Neural cell (in vitro differentiated cells): ENCODE measurements at regions not wholly inside any gene's neighbourhood (a gene's known extent, or its start where the extent isn't known, plus 50 kb on each side); places are given as distances from the start of the nearest gene placed in this dataset.

Experiments
- CTCF ChIP-seq: fragments of 450-650 bp; IDR thresholded peaks from 2 replicates; pipeline ENCODE4 v1.5.1; 2014; ENCODE audit warnings: antibody characterized with exemption, mild to moderate bottlenecking, moderate library complexity; ENCODE audit not compliant: poor library complexity, severe bottlenecking
- EP300 ChIP-seq: fragments of 450-650 bp; conservative IDR thresholded peaks from 2 replicates; pipeline ENCODE4 v1.6.1; 2014; ENCODE audit warnings: antibody characterized with exemption, mild to moderate bottlenecking, moderate library complexity; ENCODE audit not compliant: poor library complexity, severe bottlenecking
- EZH2 ChIP-seq: fragments of 200-600, 300-800 bp; shearing (Covaris generic), sonication (generic); IDR thresholded peaks from 2 replicates; pipeline ENCODE4 v1.6.1; 2014; ENCODE audit warnings: antibody characterized with exemption, low read length, borderline replicate concordance, mild to moderate bottlenecking; ENCODE audit not compliant: insufficient read depth, poor library complexity, severe bottlenecking
- POLR2AphosphoS5 ChIP-seq: IDR thresholded peaks from 2 replicates; pipeline ENCODE4 v1.6.1; 2012
- RAD21 ChIP-seq: fragments of 450-650 bp; conservative IDR thresholded peaks from 2 replicates; pipeline ENCODE4 v1.6.1; 2014; ENCODE audit warnings: antibody characterized with exemption, mild to moderate bottlenecking, moderate library complexity
- SMC3 ChIP-seq: fragments of 450-650 bp; conservative IDR thresholded peaks from 2 replicates; pipeline ENCODE4 v1.6.1; 2014; ENCODE audit warnings: antibody characterized with exemption, mild to moderate bottlenecking, moderate library complexity; ENCODE audit not compliant: poor library complexity
- TF ChIP-seq, protein P1 (sequence below): IDR thresholded peaks from 2 replicates; pipeline ENCODE4 v1.6.1; 2012; ENCODE audit warnings: borderline replicate concordance

GRCh38 chr22:49673048-49673447 lies 154.6 kb downstream of the BRD1 start:
- no peak for TF ChIP-seq CTCF
- no peak for TF ChIP-seq EP300
- no peak for TF ChIP-seq EZH2
- no peak for TF ChIP-seq POLR2AphosphoS5
- no peak for TF ChIP-seq RAD21
- TF ChIP-seq, protein P1, sequence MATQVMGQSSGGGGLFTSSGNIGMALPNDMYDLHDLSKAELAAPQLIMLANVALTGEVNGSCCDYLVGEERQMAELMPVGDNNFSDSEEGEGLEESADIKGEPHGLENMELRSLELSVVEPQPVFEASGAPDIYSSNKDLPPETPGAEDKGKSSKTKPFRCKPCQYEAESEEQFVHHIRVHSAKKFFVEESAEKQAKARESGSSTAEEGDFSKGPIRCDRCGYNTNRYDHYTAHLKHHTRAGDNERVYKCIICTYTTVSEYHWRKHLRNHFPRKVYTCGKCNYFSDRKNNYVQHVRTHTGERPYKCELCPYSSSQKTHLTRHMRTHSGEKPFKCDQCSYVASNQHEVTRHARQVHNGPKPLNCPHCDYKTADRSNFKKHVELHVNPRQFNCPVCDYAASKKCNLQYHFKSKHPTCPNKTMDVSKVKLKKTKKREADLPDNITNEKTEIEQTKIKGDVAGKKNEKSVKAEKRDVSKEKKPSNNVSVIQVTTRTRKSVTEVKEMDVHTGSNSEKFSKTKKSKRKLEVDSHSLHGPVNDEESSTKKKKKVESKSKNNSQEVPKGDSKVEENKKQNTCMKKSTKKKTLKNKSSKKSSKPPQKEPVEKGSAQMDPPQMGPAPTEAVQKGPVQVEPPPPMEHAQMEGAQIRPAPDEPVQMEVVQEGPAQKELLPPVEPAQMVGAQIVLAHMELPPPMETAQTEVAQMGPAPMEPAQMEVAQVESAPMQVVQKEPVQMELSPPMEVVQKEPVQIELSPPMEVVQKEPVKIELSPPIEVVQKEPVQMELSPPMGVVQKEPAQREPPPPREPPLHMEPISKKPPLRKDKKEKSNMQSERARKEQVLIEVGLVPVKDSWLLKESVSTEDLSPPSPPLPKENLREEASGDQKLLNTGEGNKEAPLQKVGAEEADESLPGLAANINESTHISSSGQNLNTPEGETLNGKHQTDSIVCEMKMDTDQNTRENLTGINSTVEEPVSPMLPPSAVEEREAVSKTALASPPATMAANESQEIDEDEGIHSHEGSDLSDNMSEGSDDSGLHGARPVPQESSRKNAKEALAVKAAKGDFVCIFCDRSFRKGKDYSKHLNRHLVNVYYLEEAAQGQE = no peak
- TF ChIP-seq SMC3 = no peak
